Activated T-helper 2 cell treated with anti-CD3 and anti-CD28 coated beads, Interferon-gamma antibody, Interleukin-2, Interleukin-4, amounts not matched to agents 10 μg/mL and 5 μg/mL and 100 μg/mL, durations not matched to agents 14 hours and 24 hours and 36 hours (primary cell): ENCODE measurements at regions not wholly inside any gene's neighbourhood (a gene's known extent, or its start where the extent isn't known, plus 50 kb on each side); places are given as distances from the start of the nearest gene placed in this dataset.
"Not testable (repeated sequence)": the region's sequence is repeated elsewhere in the genome, so short reads cannot be mapped to it uniquely, and the experiment has no call there.

Experiments used
- DNase-seq: peaks from one replicate; pipeline ENCODE4 v3.0.0; 2021; ENCODE audit warnings: low spot score
- H3K27ac Mint-ChIP-seq: one replicate; pipeline ENCODE4 v1.8.0; 2021; ENCODE audit warnings: mixed read lengths
- H3K27me3 Mint-ChIP-seq: one replicate; pipeline ENCODE4 v1.8.0; 2021; ENCODE audit warnings: low read depth, mixed read lengths
- H3K36me3 Mint-ChIP-seq: one replicate; pipeline ENCODE4 v1.8.0; 2021; ENCODE audit warnings: low read depth, mixed read lengths
- H3K4me1 Mint-ChIP-seq: one replicate; pipeline ENCODE4 v1.8.0; 2021; ENCODE audit warnings: low read depth, mixed read lengths
- H3K4me3 Mint-ChIP-seq: one replicate; pipeline ENCODE4 v1.8.0; 2021; ENCODE audit warnings: low read depth, mild to moderate bottlenecking, moderate library complexity, mixed read lengths
- H3K9me3 Mint-ChIP-seq: one replicate; pipeline ENCODE4 v1.8.0; 2021; ENCODE audit warnings: mixed read lengths
- intact Hi-C: fragments of 100-400 bp; cut with micrococcal nuclease; formaldehyde crosslinking; loops from one replicate; pipeline ENCODE4 v1.15.1; 2023

- H3K36me3 Mint-ChIP-seq, result no peaks in the 10 kb centered on the region
- H3K27ac Mint-ChIP-seq, result no peak overlapping the region
- no peaks in the 10 kb centered on the region for H3K4me1 Mint-ChIP-seq
- DNase-seq, result no peak
- H3K27me3 Mint-ChIP-seq, result no peaks in the 10 kb centered on the region
- H3K4me3 Mint-ChIP-seq, result no peak overlapping the region
- intact Hi-C loops, result no loop called here
- no peaks in the 10 kb centered on the region for H3K9me3 Mint-ChIP-seq
These were observed 344.6 kb upstream of the GJE1 start for GRCh38 chr6:141788096-141788495.

- Mint-ChIP-seq H3K9me3 (no peaks in the 10 kb centered on the region), H3K36me3 (no peaks in the 10 kb centered on the region), H3K4me3 (no peak overlapping the region), H3K4me1 (no peaks in the 10 kb centered on the region), H3K27ac (no peak overlapping the region), H3K27me3 (no peaks in the 10 kb centered on the region)
- intact Hi-C loops, result no loop called here
- DNase-seq, result no peak
These were observed 349.1 kb upstream of the GJE1 start for GRCh38 chr6:141783585-141783984.

GRCh38 chr6:141780296-141780695, 352.4 kb upstream of the GJE1 start:
- H3K27ac Mint-ChIP-seq, result no peak overlapping the region
- no peaks in the 10 kb centered on the region for H3K4me1 Mint-ChIP-seq
- no peak for DNase-seq
- no peaks in the 10 kb centered on the region for H3K9me3 Mint-ChIP-seq
- H3K4me3 Mint-ChIP-seq, result no peak overlapping the region
- no peaks in the 10 kb centered on the region for H3K36me3 Mint-ChIP-seq
- intact Hi-C loops, result no loop called here
- no peaks in the 10 kb centered on the region for H3K27me3 Mint-ChIP-seq

- no peaks in the 10 kb centered on the region for H3K4me1 Mint-ChIP-seq
- H3K4me3 Mint-ChIP-seq, result no peak overlapping the region
- no peaks in the 10 kb centered on the region for H3K36me3 Mint-ChIP-seq
- no peaks in the 10 kb centered on the region for H3K9me3 Mint-ChIP-seq
- no peak overlapping the region for H3K27ac Mint-ChIP-seq
- no peaks in the 10 kb centered on the region for H3K27me3 Mint-ChIP-seq
- no peak for DNase-seq
- intact Hi-C loops, result no loop called here
These were observed 368.3 kb upstream of the GJE1 start for GRCh38 chr6:141764388-141764787.

GRCh38 chr6:141758430-141758829, 374.3 kb upstream of the GJE1 start:
- no peak overlapping the region for H3K27ac Mint-ChIP-seq
- H3K36me3 Mint-ChIP-seq, result no peaks in the 10 kb centered on the region
- H3K4me1 Mint-ChIP-seq, result no peaks in the 10 kb centered on the region
- no peaks in the 10 kb centered on the region for H3K27me3 Mint-ChIP-seq
- intact Hi-C loops, result no loop called here
- no peak overlapping the region for H3K4me3 Mint-ChIP-seq
- DNase-seq, result no peak
- no peaks in the 10 kb centered on the region for H3K9me3 Mint-ChIP-seq

- intact Hi-C loops, result no loop called here
- Mint-ChIP-seq H3K4me1 (no peaks in the 10 kb centered on the region), H3K36me3 (no peaks in the 10 kb centered on the region), H3K4me3 (no peak overlapping the region), H3K27ac (no peak overlapping the region), H3K27me3 (no peaks in the 10 kb centered on the region), H3K9me3 (no peaks in the 10 kb centered on the region)
- DNase-seq, result no peak
These were observed 379.5 kb upstream of the GJE1 start for GRCh38 chr6:141753180-141753579.

- Mint-ChIP-seq H3K9me3 (no peaks in the 10 kb centered on the region), H3K27me3 (no peaks in the 10 kb centered on the region), H3K4me3 (no peak overlapping the region), H3K4me1 (no peaks in the 10 kb centered on the region), H3K36me3 (no peaks in the 10 kb centered on the region), H3K27ac (no peak overlapping the region)
- intact Hi-C loops, result no loop called here
- no peak for DNase-seq
These were observed 380.0 kb upstream of the GJE1 start for GRCh38 chr6:141752677-141753076.

- H3K27ac Mint-ChIP-seq, intact Hi-C loops, H3K4me3 Mint-ChIP-seq, H3K4me1 Mint-ChIP-seq, DNase-seq, H3K36me3 Mint-ChIP-seq, H3K9me3 Mint-ChIP-seq, H3K27me3 Mint-ChIP-seq: not testable (repeated sequence)
These were observed 386.4 kb upstream of the GJE1 start for GRCh38 chr6:141746324-141746723.

GRCh38 chr6:141744971-141745370, 387.8 kb upstream of the GJE1 start:
- Mint-ChIP-seq H3K4me1 (no peaks in the 10 kb centered on the region), H3K4me3 (no peak overlapping the region), H3K27ac (no peak overlapping the region), H3K9me3 (peaks cover 5% of the 10 kb centered on the region), H3K27me3 (no peaks in the 10 kb centered on the region), H3K36me3 (no peaks in the 10 kb centered on the region)
- intact Hi-C loops, result no loop called here
- no peak for DNase-seq

- Mint-ChIP-seq H3K4me3 (no peak overlapping the region), H3K27me3 (no peaks in the 10 kb centered on the region), H3K36me3 (no peaks in the 10 kb centered on the region), H3K9me3 (peaks cover 5% of the 10 kb centered on the region), H3K4me1 (no peaks in the 10 kb centered on the region), H3K27ac (no peak overlapping the region)
- intact Hi-C loops, result no loop called here
- DNase-seq, result no peak
These were observed 388.4 kb upstream of the GJE1 start for GRCh38 chr6:141744194-141744925.

- H3K27ac Mint-ChIP-seq, result no peak overlapping the region
- no peaks in the 10 kb centered on the region for H3K9me3 Mint-ChIP-seq
- intact Hi-C loops, result no loop called here
These were observed 396.6 kb upstream of the GJE1 start for GRCh38 chr6:141736104-141736503.

GRCh38 chr6:141735126-141735525, 397.6 kb upstream of the GJE1 start:
- H3K4me1 Mint-ChIP-seq, result no peaks in the 10 kb centered on the region
- DNase-seq, result no peak
- intact Hi-C loops, result no loop called here
- H3K9me3 Mint-ChIP-seq, result no peaks in the 10 kb centered on the region
- no peaks in the 10 kb centered on the region for H3K36me3 Mint-ChIP-seq
- H3K27me3 Mint-ChIP-seq, result no peaks in the 10 kb centered on the region
- no peak overlapping the region for H3K4me3 Mint-ChIP-seq
- H3K27ac Mint-ChIP-seq, result no peak overlapping the region

More at GRCh38 chr6:141736104-141736503, 396.6 kb upstream of the GJE1 start:
- Mint-ChIP-seq H3K36me3 (no peaks in the 10 kb centered on the region), H3K27me3 (no peaks in the 10 kb centered on the region), H3K4me1 (no peaks in the 10 kb centered on the region), H3K4me3 (no peak overlapping the region)
- DNase-seq, result no peak

GRCh38 chr6:141734071-141734840, 398.5 kb upstream of the GJE1 start:
- intact Hi-C loops, result no loop called here
- H3K36me3 Mint-ChIP-seq, result no peaks in the 10 kb centered on the region
- no peak overlapping the region for H3K27ac Mint-ChIP-seq
- H3K4me1 Mint-ChIP-seq, result no peaks in the 10 kb centered on the region
- no peak overlapping the region for H3K4me3 Mint-ChIP-seq
- no peaks in the 10 kb centered on the region for H3K9me3 Mint-ChIP-seq
- no peaks in the 10 kb centered on the region for H3K27me3 Mint-ChIP-seq
- DNase-seq, result no peak
